ENCODE measurements at regions not wholly inside any gene's neighbourhood (a gene's known extent, or its start where the extent isn't known, plus 50 kb on each side); places are given as distances from the start of the nearest gene placed in this dataset.

DNA sequence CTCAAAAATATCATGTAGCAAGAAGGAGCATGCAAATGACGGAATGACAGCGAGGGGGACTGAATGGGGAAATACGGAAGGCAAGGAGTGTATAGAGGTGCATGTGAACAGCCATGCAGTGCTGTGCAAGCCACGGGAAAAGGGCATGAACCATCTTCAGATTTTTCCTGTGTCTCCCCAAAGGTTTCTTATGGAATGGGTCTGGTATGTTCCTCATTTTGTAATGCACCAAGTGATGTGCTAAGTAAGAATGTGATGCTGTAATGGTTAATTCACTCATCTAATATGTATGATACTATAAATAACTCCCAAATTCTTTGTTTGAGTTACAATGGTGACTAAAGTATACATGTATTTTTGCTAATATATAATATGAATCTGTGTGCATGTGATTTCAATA, 99.0 kb upstream of the DAB2 start:
- Histone ChIP-seq H3K36me3 (ENCODE audit: control insufficient read depth, insufficient read depth, low read length) (no peaks in the 10 kb centered on the region), H3K4me3 (ENCODE audit: low read depth, low read length) (no peak overlapping the region), H3K27me3 (ENCODE audit: control insufficient read depth, insufficient read depth, low read length) (no peaks in the 10 kb centered on the region)
- no peak for FAIRE-seq
- TF ChIP-seq, protein P1, sequence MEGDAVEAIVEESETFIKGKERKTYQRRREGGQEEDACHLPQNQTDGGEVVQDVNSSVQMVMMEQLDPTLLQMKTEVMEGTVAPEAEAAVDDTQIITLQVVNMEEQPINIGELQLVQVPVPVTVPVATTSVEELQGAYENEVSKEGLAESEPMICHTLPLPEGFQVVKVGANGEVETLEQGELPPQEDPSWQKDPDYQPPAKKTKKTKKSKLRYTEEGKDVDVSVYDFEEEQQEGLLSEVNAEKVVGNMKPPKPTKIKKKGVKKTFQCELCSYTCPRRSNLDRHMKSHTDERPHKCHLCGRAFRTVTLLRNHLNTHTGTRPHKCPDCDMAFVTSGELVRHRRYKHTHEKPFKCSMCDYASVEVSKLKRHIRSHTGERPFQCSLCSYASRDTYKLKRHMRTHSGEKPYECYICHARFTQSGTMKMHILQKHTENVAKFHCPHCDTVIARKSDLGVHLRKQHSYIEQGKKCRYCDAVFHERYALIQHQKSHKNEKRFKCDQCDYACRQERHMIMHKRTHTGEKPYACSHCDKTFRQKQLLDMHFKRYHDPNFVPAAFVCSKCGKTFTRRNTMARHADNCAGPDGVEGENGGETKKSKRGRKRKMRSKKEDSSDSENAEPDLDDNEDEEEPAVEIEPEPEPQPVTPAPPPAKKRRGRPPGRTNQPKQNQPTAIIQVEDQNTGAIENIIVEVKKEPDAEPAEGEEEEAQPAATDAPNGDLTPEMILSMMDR (IDR thresholded peaks at IDR 0.05; ENCODE audit: insufficient read depth, low read length, severe bottlenecking): no peak
- peak; percentile 27 for DNase-seq (ENCODE audit: low read depth)

DNA sequence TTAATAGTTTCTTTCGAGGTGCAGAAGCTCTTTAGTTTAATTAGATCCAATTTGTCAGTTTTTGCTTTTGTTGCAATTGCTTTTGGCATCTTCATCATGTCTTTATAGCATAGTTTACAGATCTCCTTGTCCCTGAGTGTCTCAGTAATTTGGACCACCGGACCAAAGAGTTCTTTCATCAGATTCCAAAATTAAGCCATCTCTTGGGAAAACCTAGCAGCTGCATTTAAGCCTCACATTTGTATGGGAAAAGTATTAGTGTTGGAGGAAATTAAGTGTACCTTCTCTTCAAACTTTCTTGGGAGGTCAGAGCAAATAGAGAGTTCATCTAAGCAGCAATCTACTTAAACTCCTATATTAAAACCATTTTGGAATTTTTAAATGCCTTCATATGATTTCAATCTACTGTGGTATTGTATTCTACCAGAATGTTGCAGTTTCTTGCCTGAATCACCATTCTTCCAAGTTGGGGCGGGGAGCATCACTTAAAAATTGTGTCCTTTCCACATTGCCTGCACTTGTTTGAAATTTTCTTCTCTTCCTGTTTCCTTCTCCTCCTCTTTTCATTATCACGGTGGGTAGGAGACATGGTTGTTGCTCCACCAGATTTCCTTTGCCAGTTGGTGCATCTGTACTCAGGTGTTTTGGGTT, 97.3 kb upstream of the DAB2 start:
- TF ChIP-seq, protein P1 (IDR thresholded peaks at IDR 0.05; ENCODE audit: insufficient read depth, low read length, severe bottlenecking): no peak
- DNase-seq (ENCODE audit: low read depth) (no peak), FAIRE-seq (no peak)
- no peak overlapping the region for H3K4me3 ChIP-seq (ENCODE audit: low read depth, low read length)
- H3K27me3 ChIP-seq (ENCODE audit: control insufficient read depth, insufficient read depth, low read length): no peaks in the 10 kb centered on the region
- no peaks in the 10 kb centered on the region for H3K36me3 ChIP-seq (ENCODE audit: control insufficient read depth, insufficient read depth, low read length)

DNA sequence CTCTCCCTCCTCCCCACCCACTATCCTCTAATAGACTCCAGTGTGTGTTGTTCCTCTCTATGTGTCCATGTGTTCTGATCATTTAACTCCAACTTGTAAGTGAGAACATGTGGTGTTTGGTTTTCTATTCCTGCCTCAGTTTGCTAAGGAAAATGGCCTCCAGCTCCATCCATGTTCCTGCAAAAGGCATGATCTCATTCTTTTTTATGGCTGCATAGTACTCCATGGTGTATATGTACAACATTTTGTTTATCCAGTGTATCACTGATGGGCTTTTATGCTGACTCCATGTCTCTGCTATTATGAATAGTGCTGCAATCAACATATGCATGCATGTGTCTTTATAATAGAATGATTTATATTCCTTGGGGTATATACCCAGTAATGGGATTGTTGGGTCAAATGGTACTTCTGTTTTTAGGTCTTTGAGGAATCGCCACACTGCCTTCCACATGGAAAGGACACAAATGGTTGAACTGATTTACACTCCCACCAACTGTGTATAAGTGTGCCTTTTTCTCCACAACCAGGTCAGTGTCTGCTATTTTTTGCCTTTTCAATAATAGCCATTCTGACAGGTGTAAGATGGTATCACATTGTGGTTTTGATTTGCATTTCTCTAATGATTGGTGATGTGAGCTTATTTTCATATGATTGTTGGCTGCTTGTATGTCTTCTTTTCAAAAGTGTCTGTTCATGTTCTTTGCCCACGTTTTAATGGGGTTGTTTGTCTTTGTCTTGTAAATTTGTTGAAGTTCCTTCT, 96.5 kb upstream of the DAB2 start:
- FAIRE-seq: no peak
- Histone ChIP-seq H3K36me3 (ENCODE audit: control insufficient read depth, insufficient read depth, low read length) (no peaks in the 10 kb centered on the region), H3K27me3 (ENCODE audit: control insufficient read depth, insufficient read depth, low read length) (no peaks in the 10 kb centered on the region), H3K4me3 (ENCODE audit: low read depth, low read length) (no peak overlapping the region)
- no peak for DNase-seq (ENCODE audit: low read depth)
- TF ChIP-seq, protein P1 (IDR thresholded peaks at IDR 0.05; ENCODE audit: insufficient read depth, low read length, severe bottlenecking): no peak

DNA sequence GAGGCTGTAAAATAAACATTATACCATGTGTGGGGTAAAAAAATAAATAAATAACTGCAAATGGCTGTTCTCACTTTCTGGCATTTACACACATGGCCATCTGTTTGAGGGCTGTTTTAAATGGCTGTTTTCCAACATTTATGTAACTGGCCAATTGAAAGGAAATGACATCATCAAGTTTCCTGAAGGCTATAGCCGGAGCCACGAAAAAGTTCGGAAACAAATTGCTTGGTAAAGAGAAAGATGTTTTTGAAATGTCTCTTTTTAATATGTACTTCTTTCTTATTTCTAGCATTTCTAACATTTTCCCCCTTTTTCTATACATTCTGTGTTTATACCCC, 95.4 kb upstream of the DAB2 start:
- no peak for DNase-seq (ENCODE audit: low read depth)
- no peaks in the 10 kb centered on the region for H3K27me3 ChIP-seq (ENCODE audit: control insufficient read depth, insufficient read depth, low read length)
- no peaks in the 10 kb centered on the region for H3K36me3 ChIP-seq (ENCODE audit: control insufficient read depth, insufficient read depth, low read length)
- TF ChIP-seq, protein P1 (IDR thresholded peaks at IDR 0.05; ENCODE audit: insufficient read depth, low read length, severe bottlenecking): no peak
- H3K4me3 ChIP-seq (ENCODE audit: low read depth, low read length): no peak overlapping the region
- FAIRE-seq: no peak

DNA sequence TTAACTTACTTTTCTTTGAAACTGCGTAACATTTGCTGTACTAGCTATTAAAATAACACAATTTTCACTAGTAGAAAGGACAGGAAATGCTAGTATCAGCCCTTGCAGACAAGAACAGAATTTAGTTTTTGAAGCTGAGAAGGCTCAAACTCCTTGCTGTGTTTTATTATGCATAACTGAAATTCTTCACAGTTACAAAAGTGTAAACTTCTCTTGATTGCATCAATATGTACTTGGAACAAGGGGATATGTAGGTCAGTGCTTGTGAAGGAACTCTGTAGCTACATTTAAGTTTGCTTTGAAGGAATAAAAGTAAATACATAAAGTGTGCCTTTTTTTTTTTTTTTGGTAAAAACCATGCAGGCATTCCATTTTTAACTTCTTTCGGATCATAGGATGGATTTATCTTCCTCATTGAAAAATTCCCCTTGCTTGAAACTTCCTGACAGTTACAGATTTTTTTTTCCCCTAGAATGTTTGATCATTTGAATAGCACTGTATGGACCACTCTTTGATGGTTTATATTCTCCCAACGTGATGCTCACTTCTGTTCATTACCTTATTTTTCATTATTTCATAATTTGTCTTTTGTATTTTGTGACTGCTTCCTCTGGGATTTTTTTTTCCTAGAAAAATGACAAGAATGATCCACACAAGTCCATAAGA, 94.9 kb upstream of the DAB2 start:
- Histone ChIP-seq H3K4me3 (ENCODE audit: low read depth, low read length) (no peak overlapping the region), H3K27me3 (ENCODE audit: control insufficient read depth, insufficient read depth, low read length) (no peaks in the 10 kb centered on the region), H3K36me3 (ENCODE audit: control insufficient read depth, insufficient read depth, low read length) (no peaks in the 10 kb centered on the region)
- DNase-seq (ENCODE audit: low read depth) (no peak), FAIRE-seq (no peak)
- TF ChIP-seq, protein P1 (IDR thresholded peaks at IDR 0.05; ENCODE audit: insufficient read depth, low read length, severe bottlenecking): no peak

Measured in bronchial epithelial cell (primary cell).